ENCODE measurements at regions not wholly inside any gene's neighbourhood (a gene's known extent, or its start where the extent isn't known, plus 50 kb on each side); places are given as distances from the start of the nearest gene placed in this dataset.

DNA sequence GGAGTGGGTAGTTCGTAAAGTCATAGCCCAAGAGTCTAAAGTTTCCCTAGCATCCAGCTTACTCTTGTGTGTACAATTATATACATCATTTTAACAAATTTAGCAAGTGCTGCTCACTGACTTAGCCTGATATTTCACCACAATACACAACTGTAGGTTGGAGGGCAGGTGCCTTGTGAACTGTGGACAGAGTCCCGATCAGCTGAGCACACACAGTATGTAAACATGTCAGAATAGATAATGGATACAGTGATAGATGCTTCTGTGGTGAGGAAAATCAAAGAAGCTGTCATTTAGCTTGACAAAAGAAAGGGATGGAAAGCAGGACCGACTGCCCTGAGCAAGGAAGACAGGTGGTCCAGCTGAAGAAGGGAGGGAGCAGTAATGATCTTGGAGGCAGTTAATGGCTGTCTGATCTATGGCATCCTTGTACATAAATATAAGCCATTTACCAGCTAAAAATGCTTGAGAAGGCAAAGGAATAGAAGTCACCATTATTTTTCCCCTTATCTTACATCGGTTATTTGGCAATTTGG is 372.8 kb upstream of the UBE2E3 start:
- Histone ChIP-seq H3K9me3 (ENCODE audit: control insufficient read depth, insufficient read depth, low read length) (no peaks in the 10 kb centered on the region), H3K4me3 (ENCODE audit: low read depth, low read length) (no peak overlapping the region), H3K27ac (ENCODE audit: low read depth, low read length) (no peak overlapping the region), H3K27me3 (ENCODE audit: control insufficient read depth, insufficient read depth, low read length) (no peaks in the 10 kb centered on the region)
- POLR2A ChIA-PET = no interaction called here
- DNase-seq (ENCODE audit: low read depth, low spot score) = no peak
- TF ChIP-seq, protein P1, sequence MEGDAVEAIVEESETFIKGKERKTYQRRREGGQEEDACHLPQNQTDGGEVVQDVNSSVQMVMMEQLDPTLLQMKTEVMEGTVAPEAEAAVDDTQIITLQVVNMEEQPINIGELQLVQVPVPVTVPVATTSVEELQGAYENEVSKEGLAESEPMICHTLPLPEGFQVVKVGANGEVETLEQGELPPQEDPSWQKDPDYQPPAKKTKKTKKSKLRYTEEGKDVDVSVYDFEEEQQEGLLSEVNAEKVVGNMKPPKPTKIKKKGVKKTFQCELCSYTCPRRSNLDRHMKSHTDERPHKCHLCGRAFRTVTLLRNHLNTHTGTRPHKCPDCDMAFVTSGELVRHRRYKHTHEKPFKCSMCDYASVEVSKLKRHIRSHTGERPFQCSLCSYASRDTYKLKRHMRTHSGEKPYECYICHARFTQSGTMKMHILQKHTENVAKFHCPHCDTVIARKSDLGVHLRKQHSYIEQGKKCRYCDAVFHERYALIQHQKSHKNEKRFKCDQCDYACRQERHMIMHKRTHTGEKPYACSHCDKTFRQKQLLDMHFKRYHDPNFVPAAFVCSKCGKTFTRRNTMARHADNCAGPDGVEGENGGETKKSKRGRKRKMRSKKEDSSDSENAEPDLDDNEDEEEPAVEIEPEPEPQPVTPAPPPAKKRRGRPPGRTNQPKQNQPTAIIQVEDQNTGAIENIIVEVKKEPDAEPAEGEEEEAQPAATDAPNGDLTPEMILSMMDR (IDR thresholded peaks at IDR 0.05; ENCODE audit: low read depth, low read length) = no peak
- CTCF ChIA-PET = no interaction called here

DNA sequence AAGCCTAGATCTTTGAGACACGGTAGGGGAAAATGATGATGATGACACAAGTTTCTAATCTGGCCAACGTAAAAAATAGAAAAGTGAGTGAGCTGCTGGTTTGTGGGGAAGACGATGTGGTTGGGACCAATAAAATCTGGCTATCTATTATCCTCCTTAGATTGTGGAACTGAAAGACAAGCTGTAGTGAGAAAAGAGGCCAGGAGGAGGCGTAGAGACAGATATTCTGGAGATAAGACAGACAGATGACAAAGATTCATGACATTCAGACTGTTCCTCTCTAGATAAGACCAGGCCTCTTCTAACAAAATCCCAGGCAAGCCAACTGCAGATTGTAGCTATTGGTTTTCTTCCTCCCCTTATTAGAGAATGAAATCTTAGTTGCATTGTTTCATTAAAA is 376.3 kb upstream of the UBE2E3 start:
- TF ChIP-seq, protein P1 (IDR thresholded peaks at IDR 0.05; ENCODE audit: low read depth, low read length) = peak; percentile 32
- H3K9me3 ChIP-seq (ENCODE audit: control insufficient read depth, insufficient read depth, low read length) = no peaks in the 10 kb centered on the region
- POLR2A ChIA-PET = no interaction called here
- no peak for DNase-seq (ENCODE audit: low read depth, low spot score)
- CTCF ChIA-PET = interaction anchor here (1.0 kb wide), 1 partner anchor 125 kb away, joined by 3 read pairs; no protein-coding TSS in a partner anchor
- H3K27ac ChIP-seq (ENCODE audit: low read depth, low read length) = no peak overlapping the region
- H3K4me3 ChIP-seq (ENCODE audit: low read depth, low read length) = no peak overlapping the region
- H3K27me3 ChIP-seq (ENCODE audit: control insufficient read depth, insufficient read depth, low read length) = no peaks in the 10 kb centered on the region

DNA sequence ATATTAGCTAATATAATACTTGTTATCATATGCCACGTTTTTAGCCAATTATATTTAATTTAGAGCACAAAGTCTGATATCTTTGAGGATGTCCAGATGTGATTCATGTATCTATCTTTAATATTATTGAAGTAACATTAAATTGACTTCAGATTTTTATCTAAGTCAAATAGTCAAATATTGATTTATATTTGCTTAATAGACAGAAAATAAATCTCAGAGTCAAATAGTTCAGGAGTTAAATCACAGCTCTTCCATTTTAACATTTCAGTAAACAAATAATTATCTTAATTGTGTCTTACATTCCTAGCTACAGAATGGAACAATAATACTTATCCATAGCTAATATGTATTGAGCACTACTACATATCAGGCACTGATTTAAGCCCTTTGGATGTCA is 379.4 kb upstream of the UBE2E3 start:
- ChIA-PET CTCF (no interaction called here), POLR2A (no interaction called here)
- TF ChIP-seq, protein P1 (IDR thresholded peaks at IDR 0.05; ENCODE audit: low read depth, low read length) = no peak

DNA sequence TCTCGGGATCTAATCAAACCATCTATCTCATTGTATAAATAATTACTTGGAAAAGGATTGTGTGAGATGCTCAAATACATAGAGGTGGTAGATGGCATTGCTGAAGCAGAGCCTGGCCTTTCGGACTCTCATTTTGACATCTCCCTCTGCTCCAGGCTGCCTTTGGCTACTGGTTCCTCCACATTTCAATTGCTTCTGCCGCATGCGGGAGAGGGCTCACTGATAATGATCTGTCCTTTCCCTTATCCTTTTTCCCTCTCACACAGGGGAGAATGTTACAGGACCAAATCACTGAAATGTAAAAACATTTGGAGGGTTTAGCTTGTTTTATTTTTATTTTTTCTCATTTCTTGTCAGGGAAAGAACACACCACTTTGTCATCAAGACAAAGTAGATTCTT is 380.6 kb upstream of the UBE2E3 start:
- ChIA-PET CTCF (no interaction called here), POLR2A (no interaction called here)
- DNase-seq (ENCODE audit: low read depth, low spot score) = no peak
- no peaks in the 10 kb centered on the region for H3K9me3 ChIP-seq (ENCODE audit: control insufficient read depth, insufficient read depth, low read length)
- no peak overlapping the region for H3K4me3 ChIP-seq (ENCODE audit: low read depth, low read length)
- TF ChIP-seq, protein P1 (IDR thresholded peaks at IDR 0.05; ENCODE audit: low read depth, low read length) = no peak
- no peak overlapping the region for H3K27ac ChIP-seq (ENCODE audit: low read depth, low read length)
- H3K27me3 ChIP-seq (ENCODE audit: control insufficient read depth, insufficient read depth, low read length) = no peaks in the 10 kb centered on the region

More for the DNA sequence above, 379.4 kb upstream of the UBE2E3 start:
- H3K27ac ChIP-seq (ENCODE audit: low read depth, low read length) = no peak overlapping the region
- H3K27me3 ChIP-seq (ENCODE audit: control insufficient read depth, insufficient read depth, low read length) = no peaks in the 10 kb centered on the region
- DNase-seq (ENCODE audit: low read depth, low spot score) = no peak
- no peak overlapping the region for H3K4me3 ChIP-seq (ENCODE audit: low read depth, low read length)
- H3K9me3 ChIP-seq (ENCODE audit: control insufficient read depth, insufficient read depth, low read length) = no peaks in the 10 kb centered on the region

DNA sequence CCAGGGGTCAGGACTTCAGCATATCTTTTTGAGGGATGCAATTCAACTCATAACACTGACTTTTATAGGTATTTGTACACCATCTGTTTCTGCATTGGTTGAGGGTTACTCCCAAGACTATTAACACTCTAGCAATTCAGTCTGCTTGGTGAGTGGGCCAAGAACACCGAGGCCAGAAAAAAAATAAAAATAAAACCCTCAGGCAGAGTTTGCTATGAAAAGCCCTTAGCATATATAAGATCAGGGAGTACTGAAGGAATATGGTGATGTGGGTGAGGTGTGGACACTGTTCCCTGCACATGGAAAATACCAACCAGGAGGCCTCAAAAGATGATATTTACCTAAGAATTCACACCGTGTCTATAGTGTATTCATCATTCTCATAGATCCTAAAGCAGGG is 383.2 kb upstream of the UBE2E3 start:
- TF ChIP-seq, protein P1 (IDR thresholded peaks at IDR 0.05; ENCODE audit: low read depth, low read length) = no peak
- Histone ChIP-seq H3K27ac (ENCODE audit: low read depth, low read length) (no peak overlapping the region), H3K4me3 (ENCODE audit: low read depth, low read length) (no peak overlapping the region), H3K9me3 (ENCODE audit: control insufficient read depth, insufficient read depth, low read length) (no peaks in the 10 kb centered on the region), H3K27me3 (ENCODE audit: control insufficient read depth, insufficient read depth, low read length) (no peaks in the 10 kb centered on the region)
- no peak for DNase-seq (ENCODE audit: low read depth, low spot score)
- POLR2A ChIA-PET = no interaction called here
- CTCF ChIA-PET = no interaction called here
